ENCODE measurements at regions not wholly inside any gene's neighbourhood (a gene's known extent, or its start where the extent isn't known, plus 50 kb on each side); places are given as distances from the start of the nearest gene placed in this dataset.

GRCh38 chr18:2171840-2172625, 399.3 kb downstream of the METTL4 start:
- TF ChIP-seq CTCF (IDR thresholded peaks at IDR 0.05 in 2 of 3, conservative IDR thresholded peaks at IDR 0.05 in 1 of 3; ENCODE audit: borderline replicate concordance in 1 of 3, insufficient read depth in 1 of 3, low read depth in 2 of 3, low read length in 2 of 3) (no peak), CEBPB (IDR thresholded peaks at IDR 0.05; ENCODE audit: low read depth) (no peak), ZFX (IDR thresholded peaks at IDR 0.05) (no peak), SRF (IDR thresholded peaks at IDR 0.05; ENCODE audit: low read depth) (no peak), JUND (IDR thresholded peaks at IDR 0.05) (no peak), YY1 (IDR thresholded peaks at IDR 0.05; ENCODE audit: extremely low read depth, insufficient replicate concordance, low read depth, low read length) (no peak), MAX (IDR thresholded peaks at IDR 0.05) (no peak), POLR2A (IDR thresholded peaks at IDR 0.05; ENCODE audit: borderline replicate concordance, extremely low read depth, insufficient read depth, insufficient read length) (no peak), POLR2AphosphoS5 (IDR thresholded peaks at IDR 0.05; ENCODE audit: low read depth, low read length) (no peak), SIN3A (IDR thresholded peaks at IDR 0.05; ENCODE audit: low read depth) (no peak), EZH2phosphoT487 (IDR thresholded peaks at IDR 0.05; ENCODE audit: borderline replicate concordance) (no peak), EZH2 (IDR thresholded peaks at IDR 0.05) (no peak), EGR1 (IDR thresholded peaks at IDR 0.05; ENCODE audit: low read depth) (no peak), REST (IDR thresholded peaks at IDR 0.05; ENCODE audit: low read depth) (no peak)
